HepG2 (cell line): ENCODE measurements at regions not wholly inside any gene's neighbourhood (a gene's known extent, or its start where the extent isn't known, plus 50 kb on each side); places are given as distances from the start of the nearest gene placed in this dataset.

Source experiments
- AGO1 ChIP-seq: fragments of 200-400 bp; formaldehyde crosslinking; IDR thresholded peaks from 2 replicates; pipeline ENCODE4 v1.6.1; 2017; ENCODE audit warnings: mild to moderate bottlenecking, low read depth, low read length, moderate library complexity; ENCODE audit not compliant: poor library complexity, severe bottlenecking
- CBX5 ChIP-seq: sonication (generic); formaldehyde crosslinking; IDR thresholded peaks from 2 replicates; pipeline ENCODE4 v1.4.0; 2020; ENCODE audit warnings: missing genetic modification reagents, borderline replicate concordance
- CTCF ChIP-seq: sonication (generic); formaldehyde crosslinking; IDR thresholded peaks from 2 replicates; pipeline ENCODE4 v1.5.0; 2020; ENCODE audit warnings: mild to moderate bottlenecking, missing genetic modification reagents, moderate library complexity
- EZH2 ChIP-seq: conservative IDR thresholded peaks from 2 replicates; pipeline ENCODE4 v1.6.1; 2012; ENCODE audit warnings: mild to moderate bottlenecking, low read depth, low read length, moderate library complexity
- MXD4 ChIP-seq: IDR thresholded peaks from 2 replicates; pipeline ENCODE4 v1.6.1; 2016; ENCODE audit warnings: mild to moderate bottlenecking, missing biosample characterization, missing genetic modification reagents
- PHF21A ChIP-seq: sonication (generic); formaldehyde crosslinking; IDR thresholded peaks from 2 replicates; pipeline ENCODE4 v1.5.0; 2020; ENCODE audit warnings: mild to moderate bottlenecking, missing genetic modification reagents
- SAFB2 ChIP-seq: sonication (generic); formaldehyde crosslinking; IDR thresholded peaks from 2 replicates; pipeline ENCODE4 v1.5.1; 2020; ENCODE audit warnings: missing genetic modification reagents, low read depth, mild to moderate bottlenecking, borderline replicate concordance
- TAF15 ChIP-seq: fragments of 200-400 bp; formaldehyde crosslinking; IDR thresholded peaks from one replicate; pipeline ENCODE4 v1.6.1; 2018; ENCODE audit warnings: mild to moderate bottlenecking, low read depth, low read length; ENCODE audit not compliant: poor library complexity, severe bottlenecking
- TBL1XR1 ChIP-seq: fragments of 150-350 bp; IDR thresholded peaks from 2 replicates; pipeline ENCODE4 v1.6.1; 2014; ENCODE audit warnings: borderline replicate concordance, low read length; ENCODE audit not compliant: partially characterized antibody
- ZBED4 ChIP-seq: sonication (generic); formaldehyde crosslinking; IDR thresholded peaks from 2 replicates; pipeline ENCODE4 v1.4.0; 2020; ENCODE audit warnings: missing genetic modification reagents, borderline replicate concordance
- ZNF274 ChIP-seq: sonication (generic); formaldehyde crosslinking; IDR thresholded peaks from 2 replicates; pipeline ENCODE4 v1.5.1; 2020; ENCODE audit warnings: mild to moderate bottlenecking, missing genetic modification reagents
- ZNF629 ChIP-seq: sonication (generic); formaldehyde crosslinking; conservative IDR thresholded peaks from 2 replicates; pipeline ENCODE4 v1.5.0; 2020; ENCODE audit warnings: missing genetic modification reagents
- ZNF687 ChIP-seq: sonication (generic); formaldehyde crosslinking; IDR thresholded peaks from 2 replicates; pipeline ENCODE4 v1.5.1; 2020; ENCODE audit warnings: mild to moderate bottlenecking, missing genetic modification reagents, moderate library complexity
- TF ChIP-seq, protein P1 (sequence below): sonication (generic); formaldehyde crosslinking; IDR thresholded peaks from 2 replicates; pipeline ENCODE4 v1.5.1; 2020; ENCODE audit warnings: mild to moderate bottlenecking, missing genetic modification reagents, moderate library complexity

- TF ChIP-seq AGO1 (no peak), SAFB2 (CRISPR knock-in tag) (no peak), TAF15 (no peak), ZNF687 (CRISPR knock-in tag) (no peak), CBX5 (CRISPR knock-in tag) (no peak), MXD4 (no peak), ZBED4 (CRISPR knock-in tag) (no peak), CTCF (CRISPR knock-in tag) (no peak), ZNF274 (CRISPR knock-in tag) (no peak), TBL1XR1 (no peak), EZH2 (no peak), ZNF629 (no peak), PHF21A (CRISPR knock-in tag) (no peak)
- TF ChIP-seq, protein P1, sequence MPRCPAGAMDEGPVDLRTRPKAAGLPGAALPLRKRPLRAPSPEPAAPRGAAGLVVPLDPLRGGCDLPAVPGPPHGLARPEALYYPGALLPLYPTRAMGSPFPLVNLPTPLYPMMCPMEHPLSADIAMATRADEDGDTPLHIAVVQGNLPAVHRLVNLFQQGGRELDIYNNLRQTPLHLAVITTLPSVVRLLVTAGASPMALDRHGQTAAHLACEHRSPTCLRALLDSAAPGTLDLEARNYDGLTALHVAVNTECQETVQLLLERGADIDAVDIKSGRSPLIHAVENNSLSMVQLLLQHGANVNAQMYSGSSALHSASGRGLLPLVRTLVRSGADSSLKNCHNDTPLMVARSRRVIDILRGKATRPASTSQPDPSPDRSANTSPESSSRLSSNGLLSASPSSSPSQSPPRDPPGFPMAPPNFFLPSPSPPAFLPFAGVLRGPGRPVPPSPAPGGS (CRISPR knock-in tag) = no peak
Observed at GRCh38 chr14:27098451-27098850, 500.6 kb upstream of the NOVA1 start.
